ENCODE measurements at regions not wholly inside any gene's neighbourhood (a gene's known extent, or its start where the extent isn't known, plus 50 kb on each side); places are given as distances from the start of the nearest gene placed in this dataset.
A peak's percentile ranks its signal among the peaks of the same experiment; 100 is the strongest.

DNA sequence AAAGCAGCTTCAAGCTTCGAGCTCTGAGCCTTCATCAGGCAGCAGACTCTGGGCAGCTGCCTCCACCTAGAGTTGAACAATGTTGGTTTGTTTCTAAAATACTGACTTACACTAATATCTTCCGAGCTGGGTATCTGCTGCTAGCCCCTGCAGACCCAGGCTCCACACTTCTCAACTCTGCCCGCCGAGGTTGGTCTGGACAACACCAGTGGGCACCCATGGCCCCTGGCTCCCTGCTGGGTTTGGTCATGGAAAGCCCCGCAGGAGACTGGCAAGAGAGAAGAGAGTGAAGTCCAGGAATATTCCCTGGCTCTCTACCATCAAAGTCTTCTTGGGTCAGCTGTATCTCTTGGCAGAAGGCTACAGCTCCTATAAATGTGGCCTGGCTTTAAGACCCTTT, 214.2 kb upstream of the TMEM132C start:
- no peak for DNase-seq

DNA sequence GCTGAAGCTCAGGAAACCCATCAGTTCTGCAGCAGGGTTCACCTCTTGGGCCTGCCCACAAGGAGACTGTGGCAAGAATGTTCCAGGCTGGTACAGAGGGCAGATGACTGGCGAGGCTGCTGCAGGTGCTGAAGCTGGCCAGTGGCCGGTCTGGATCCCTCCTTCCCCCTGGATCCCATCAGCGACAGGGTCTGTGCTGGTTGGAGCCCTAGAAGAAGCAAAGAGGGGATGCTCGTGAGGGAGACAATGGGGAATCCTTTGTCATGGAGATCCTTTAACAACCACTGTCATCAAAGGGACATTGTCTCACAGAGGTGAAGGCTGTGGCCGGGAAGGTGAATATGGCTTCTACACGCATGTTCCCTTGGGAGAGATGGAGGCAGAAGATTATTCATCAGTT, 211.4 kb upstream of the TMEM132C start:
- DNase-seq, result no peak

DNA sequence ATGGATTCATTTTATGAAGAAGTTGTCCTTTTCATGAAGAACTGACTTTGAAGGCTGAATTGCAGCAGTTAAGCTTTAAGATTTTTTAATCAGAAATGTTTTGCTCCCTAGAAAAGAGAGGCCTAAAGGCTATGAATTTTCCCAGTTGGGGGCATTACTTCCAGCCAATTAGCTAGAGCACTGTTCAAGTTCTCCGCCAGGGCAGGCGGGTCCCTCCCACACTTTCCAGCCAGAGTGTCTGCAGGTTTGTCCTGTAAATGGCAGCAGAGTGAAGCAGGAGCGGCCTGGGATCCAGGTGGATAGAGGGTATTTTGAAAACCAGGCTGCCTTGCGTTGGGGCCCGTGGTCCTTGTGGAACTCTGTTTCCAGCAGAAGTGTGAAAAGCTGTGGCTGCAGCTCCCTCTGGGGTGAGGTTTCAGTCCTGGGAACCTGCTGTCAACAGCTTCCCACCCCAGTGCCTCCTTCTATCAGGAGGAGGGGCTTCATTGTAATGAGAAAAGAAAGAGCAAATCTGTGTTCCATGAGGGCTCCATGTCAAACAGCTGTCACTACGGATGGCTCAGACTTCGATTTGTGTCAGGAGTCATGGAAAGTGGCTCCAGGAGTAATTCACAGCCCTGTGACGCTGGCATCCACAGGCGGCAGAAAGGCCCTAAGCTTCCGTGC, 210.7 kb upstream of the TMEM132C start:
- DNase-seq, result no peak

DNA sequence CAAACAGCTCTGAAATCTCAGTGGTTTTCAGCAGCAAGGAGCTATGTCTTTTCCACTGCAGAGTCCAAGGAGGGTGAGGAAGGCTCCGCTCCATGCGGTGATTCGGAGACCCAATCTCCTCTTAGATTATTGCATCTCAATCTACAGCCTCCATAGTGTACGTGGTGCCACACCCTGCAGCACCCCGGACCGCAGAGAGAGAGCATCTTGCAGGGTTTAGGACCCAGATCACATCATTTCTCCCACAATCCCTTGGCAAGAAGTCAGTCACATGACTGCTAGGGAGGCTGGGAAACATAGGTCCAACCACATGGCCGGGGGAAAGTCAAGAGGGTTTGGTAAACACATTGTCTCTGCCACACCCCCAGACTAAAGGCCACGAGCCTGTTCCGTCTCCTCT, 209.4 kb upstream of the TMEM132C start:
- no peak for DNase-seq

DNA sequence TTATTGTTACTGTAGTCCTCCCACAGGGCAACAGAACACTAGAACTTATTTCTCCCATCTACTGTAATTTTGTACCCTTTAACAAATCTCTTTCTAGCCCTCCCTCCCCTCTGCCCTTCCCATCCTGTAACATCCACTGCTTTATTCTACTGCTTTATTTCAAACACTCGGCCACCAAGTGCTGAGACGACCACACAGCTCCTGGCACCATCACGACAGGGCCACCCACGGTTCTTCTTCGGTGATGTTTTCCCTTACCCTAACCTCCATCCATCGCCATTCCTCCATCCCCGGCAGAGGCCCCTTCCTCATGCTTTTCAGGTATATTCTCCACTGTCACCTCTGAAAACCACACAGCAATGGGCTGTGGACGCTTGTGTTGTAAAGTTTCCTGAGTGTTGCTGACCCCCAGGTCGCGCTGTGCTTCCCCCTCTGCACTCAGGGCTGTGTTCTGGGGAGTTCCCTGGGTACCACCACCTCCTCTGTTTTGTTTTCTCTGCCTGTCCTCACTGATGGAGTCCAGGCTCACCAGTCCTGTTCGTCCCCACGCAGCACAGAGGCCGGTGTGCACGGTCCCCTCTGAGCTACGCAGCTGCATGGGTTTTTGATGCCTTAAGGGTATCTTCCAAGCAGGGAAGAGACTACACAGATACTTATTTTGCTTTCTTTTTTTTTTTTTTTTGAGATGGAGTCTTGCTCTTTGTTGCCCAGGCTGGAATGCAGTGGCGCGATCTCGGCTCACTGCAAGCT, 207.2 kb upstream of the TMEM132C start:
- DNase-seq, result no peak

DNA sequence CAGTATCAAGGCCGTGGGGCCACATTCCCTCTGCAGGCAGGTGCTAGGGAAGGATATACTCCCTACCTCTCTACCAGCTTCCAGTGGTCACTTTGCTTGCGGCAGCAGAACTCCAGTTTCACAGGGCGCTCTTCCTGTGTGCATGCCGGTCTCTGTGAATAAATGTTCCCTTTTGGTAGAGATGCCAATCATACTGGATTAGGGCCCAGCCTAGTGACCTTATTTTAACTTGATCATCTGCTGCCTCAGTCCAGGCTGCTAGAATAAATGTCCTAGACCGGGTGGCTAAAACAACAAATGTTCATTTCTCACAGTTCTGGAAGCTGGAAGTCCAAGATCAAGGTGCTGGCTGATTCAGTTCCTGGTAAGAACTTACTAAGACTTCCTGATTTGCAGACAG, 198.8 kb upstream of the TMEM132C start:
- DNase-seq, result no peak

DNA sequence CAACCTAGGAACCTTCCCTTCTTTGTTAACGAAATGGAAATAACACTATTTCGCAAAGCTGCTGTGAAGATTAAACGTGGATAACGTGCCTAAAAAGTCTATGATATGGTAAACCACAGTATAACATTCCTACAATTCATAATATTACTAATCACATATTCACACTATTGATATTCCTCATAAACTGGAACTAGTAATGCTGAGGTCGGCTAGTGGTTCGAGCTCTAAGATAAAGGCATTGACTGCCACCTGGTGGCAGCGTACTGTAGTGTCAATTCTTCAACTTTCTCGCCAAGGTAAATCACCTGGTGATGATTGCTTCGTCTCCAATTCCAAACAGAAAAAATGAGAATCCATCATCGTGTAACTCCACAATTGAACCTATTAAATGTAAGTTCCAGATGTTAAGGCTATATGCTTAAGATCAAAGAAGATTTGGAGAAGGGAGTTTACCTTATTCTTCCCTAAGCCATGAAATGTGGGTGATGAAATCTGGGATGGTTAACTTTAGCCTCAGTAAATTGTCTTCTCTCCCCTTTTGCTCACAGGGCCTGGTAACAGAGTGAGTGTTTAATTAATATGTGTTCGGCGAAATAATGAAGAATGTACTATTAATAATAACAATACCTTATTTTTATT, 197.5 kb upstream of the TMEM132C start:
- peak; percentile 50 for DNase-seq

DNA sequence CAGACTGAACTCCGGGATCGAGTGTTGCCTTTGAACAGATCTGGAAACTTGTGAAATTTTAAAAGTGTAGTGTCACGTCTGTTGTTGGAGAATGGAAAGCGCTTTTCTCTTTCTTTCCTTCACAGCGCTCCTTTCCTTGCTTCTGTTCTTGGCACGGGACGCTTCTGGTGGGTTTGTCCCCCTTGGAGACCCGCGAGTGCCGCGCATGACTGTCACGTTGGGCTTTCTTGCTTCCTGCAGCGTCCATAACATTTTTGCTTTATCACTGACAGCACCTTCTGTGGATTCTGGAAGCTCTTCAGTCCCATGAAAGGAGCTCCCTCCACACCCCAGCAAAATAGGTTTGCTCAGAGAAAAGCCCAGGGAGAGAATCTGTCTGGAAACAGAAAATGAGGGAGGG, 193.0 kb upstream of the TMEM132C start:
- no peak for DNase-seq

DNA sequence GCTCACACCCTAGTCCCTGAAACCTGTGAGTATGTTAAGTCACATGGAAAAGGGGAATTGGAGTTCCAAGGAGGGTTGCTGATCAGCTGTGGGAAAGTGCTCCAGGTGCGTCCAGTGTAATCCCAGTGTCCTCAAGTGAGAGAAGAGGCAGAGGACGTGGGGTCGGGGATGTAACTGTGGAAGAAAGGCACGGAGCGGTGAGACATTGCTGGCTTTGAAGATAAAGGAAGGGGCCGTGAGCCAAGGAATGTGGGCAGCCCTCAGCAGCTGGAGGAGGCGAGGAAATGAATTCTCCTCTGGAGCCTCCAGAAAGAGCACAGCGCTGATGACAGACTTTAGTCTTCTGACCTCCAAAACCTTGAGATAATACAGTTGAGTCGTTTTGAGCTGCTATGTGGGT, 191.6 kb upstream of the TMEM132C start:
- DNase-seq, result no peak

DNA sequence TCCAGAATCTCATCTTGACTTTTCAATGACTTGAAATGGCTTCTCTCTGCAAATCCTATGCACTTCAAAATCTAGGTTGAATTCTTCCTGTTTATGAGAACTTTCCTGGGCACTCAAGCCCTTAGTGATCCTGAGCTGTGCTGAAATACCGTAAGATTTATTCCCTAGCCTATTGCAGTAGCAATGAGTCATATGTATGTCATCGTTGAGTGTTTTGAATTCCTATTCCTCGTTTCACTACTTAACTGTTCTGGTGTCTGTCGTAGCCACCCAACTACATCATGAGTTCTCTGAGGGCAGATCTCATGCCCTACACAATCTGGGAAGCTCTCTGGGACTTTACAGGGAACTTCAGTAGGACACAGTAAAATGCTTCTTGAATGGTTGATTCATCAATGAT, 190.8 kb upstream of the TMEM132C start:
- DNase-seq, result no peak

DNA sequence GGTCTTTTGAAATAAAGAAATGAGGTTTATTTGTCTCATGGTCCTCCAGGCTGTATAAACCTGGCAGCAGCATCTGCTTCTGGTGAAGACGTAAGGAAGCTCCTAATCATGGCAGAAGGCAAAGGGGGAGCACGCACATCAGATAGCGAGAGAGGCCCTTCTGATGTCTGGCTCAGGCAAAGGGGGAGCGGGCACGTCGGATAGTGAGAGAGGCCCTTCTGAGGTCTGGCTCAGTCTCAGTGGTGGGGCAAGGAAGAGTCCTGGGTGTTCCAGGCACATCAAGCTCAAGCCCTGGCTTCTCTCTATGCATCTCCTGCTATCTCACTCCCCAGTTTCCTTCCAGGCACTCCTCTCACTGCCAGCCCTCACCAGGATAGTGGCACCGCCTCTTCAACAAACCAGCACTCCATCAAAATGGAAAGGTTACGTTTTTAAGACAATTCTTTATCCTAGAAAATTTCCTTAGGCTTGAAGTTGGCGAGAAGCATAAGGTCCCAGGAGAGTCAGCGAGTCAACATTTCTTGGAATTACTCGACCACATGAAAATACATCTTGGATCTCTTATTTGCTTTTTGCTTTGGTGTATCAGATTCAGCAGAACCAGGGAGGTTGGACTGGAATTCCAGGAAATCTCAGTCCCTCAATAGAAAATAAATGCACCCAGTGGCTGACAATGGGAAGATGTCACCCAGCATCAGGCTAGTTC, 189.6 kb upstream of the TMEM132C start:
- no peak for DNase-seq

DNA sequence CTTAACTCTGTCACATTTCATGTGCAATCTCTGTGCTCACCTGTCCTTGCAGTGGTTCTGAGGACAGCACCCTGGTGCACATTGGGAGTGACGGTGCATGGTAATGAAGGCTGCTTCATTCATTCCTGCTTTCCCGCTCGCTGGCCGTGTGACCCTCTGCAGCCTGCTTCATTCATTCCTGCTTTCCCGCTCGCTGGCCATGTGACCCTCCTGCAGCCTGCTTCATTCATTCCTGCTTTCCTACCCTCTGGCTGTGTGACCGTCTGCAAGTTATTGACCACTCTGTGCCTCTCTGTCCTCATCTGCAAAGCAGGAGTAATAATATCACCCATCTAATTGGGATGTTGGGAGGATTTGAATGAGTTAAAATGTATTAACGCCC, 189.1 kb upstream of the TMEM132C start:
- DNase-seq, result no peak

DNA sequence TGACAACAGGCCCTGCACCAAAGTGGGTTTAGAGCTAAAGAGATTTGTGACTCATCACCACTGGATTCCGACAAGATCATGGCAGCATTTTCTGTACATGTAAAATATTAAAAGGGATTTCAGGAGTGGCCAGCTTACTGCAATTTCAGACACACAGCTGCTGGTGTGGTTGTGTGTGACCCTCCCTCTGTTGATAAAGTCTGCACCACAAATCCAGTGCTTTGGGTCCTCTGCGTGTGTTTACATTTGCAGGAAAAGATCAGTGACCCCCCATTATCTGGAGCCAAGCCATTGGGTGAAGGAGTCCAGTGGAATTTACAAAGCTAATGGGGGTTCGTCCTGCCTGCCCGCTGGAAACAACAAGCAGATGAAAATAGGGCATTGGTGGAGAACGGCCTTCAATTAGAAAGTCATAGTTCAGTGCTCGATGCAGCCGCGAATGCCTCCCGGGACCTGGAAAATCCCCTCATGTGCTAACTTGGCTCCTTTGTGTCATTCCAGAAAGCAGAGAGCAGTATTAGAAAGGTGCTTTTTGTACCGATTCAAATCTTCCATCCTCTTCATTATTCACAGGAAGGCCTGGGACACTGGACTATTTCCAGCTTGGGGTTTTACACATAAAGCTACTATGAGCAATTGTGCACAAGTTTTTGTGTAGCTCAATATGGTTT, 188.5 kb upstream of the TMEM132C start:
- DNase-seq, result no peak

DNA sequence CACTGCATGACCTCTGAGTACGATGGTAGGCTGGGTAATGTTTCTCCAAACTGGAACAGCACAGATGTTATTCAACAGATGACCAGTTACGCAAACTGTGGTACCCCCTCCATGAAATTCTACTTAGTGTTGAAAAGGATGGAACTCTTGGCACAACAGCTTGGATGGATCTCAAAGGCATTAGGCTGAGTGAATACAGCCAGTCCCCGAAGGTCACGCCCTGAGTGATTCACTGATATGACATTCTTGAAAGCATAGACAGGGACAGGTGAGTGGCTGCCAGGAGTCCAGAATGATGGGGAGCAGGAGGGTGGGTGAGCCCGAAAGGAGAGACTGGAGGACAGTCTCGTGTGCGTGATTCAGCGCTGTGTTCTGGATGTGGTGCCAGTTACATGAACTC, 187.5 kb upstream of the TMEM132C start:
- no peak for DNase-seq

DNA sequence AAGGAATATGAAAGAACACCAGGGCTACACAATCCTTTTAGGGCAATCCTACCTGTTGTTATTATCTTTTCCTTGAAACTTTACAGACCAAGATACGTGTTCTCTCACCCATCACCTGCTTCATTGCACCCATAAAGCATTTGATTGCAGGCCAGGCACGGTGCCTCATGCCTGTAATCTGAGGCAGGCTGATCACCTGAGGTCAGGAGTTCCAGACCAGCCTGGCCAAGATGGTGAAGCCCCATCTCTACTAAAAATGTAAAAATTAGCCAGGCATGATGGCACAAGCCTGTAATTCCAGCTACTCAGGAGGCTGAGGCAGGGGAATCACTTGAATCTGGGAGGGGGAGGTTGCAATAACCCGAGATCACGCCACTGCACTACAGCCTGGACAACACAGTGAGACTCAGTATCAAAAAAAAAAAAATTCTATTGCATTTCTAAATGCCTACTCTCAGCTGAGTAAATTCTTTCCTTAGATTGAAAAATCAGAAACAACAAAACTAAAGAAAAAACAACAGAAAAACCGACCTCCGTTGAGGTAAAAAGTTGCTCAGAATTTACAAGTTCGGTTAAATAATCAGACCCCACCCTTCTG, 183.7 kb upstream of the TMEM132C start:
- DNase-seq, result no peak

DNA sequence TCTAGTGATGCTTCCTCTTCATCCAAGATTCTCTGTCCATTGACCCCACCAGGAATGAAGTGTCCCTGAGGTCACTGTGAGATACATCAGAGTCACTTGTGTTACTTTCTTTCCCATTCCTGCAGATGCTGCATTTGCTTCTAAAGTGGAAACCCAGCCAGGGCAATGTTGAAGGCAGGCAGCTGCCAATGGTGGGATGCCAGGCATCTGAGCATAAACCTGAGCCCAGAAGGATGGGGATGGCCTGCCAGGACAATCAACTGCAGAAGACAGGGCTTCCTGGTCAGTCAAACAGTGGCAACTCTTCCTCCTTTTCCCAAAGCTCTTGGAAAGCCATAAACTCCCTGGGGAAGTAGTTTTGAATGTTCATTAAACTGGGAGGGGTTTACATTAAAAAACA, 178.0 kb upstream of the TMEM132C start:
- no peak for DNase-seq

DNA sequence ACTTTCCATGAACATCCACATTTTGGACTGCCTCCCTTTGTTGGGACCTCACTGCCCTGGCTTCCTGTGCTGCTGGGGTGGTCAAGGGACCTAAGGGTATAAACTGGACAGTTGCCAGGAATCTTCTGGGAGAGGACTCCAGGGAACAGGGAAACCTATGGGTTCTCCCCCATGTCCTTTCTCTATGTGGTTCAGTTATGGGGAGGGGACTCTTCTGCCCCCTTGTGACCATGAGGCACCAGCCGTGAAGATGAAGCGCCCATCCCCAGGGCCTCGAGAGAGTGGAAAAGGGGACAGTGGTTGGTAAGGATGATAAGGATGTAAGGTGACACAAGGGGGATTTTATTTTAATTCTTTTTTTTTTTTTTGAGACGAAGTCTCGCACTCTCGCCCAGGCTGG, 177.0 kb upstream of the TMEM132C start:
- DNase-seq, result no peak

DNA sequence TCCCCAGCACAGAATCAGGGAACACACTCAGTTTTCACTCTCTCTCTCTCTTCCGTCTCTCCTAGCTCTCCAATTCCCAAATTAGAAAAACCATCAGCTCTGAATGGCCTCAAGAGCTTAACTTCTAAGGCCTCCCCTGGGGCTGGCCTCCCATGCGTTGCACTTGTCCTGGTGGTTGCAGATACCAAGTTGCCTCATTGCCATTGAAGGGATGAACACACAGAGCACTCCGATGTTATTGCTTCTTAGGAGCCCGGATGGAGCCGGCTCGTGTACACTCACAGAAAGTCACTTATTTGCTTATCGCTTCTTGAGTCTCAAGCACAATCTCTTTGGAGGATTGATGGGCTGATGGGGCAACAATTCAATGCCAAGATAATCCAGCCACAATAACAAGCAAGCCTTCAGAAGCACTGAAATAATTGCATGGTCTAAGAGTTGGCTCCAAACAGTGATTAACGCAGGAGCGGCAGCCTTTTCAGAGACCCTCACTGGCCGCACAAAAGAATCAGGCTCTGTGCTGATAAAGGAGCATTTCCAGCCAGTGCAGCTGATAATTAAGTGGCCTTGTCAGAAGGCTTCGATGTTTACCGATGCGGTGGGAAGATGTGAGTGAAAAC, 175.8 kb upstream of the TMEM132C start:
- no peak for DNase-seq

DNA sequence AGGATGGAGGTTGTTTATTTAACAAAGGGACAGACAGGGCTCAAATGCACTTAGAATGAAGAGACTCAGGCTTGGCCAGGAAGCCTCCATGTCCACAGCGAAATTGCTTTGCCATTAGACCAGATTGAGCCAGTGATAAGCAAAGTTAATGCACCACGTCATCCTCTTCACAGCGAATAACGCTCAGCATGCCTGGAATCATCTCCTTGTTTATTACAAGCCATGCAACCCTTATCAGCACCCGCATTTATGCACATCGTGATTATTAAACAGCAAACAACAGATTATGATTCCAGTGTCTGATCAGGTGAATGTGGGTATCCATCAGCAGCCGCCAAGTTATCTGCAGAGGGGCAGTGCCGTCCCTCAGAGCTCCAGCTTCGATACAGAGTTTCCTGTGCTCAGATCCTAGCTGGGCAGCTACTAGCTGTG, 175.0 kb upstream of the TMEM132C start:
- no peak for DNase-seq

DNA sequence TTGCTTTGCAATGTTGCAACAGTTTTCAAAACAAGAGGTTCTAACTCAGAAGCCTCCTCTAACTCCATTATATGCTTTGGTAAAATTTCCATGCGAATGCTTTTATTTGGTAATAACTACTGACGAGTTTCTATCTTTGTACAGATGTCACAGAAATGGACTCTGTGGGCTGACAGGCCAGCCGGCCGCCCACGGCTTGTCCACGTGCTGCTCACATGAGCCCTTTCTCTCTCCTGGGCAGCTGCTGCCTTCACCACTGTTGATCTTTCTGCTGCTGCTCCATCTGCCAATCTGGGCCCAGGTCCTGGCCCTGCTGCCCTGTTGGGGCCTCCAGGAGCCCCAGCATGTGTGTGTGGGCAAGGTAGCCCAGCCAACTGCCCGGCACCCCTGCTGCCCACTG, 168.2 kb upstream of the TMEM132C start:
- no peak for DNase-seq

DNA sequence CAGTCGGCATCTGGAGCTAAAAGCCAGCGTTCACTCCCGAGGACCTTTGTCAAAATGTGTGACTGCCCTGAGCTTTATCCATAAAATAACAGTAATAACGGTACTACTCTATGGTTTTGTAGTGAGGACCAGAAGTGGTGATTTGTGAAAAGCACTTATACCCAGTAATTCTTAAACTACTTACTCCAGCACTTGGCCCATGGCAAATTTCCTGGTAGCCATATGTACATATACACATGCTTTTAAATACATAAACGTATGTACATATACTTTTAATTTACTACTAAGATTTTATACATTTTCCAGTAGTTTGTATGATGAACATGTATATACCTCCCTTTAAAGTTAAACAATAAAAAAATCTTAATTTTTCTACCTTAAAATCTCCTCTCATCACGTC, 163.8 kb upstream of the TMEM132C start:
- DNase-seq, result no peak

DNA sequence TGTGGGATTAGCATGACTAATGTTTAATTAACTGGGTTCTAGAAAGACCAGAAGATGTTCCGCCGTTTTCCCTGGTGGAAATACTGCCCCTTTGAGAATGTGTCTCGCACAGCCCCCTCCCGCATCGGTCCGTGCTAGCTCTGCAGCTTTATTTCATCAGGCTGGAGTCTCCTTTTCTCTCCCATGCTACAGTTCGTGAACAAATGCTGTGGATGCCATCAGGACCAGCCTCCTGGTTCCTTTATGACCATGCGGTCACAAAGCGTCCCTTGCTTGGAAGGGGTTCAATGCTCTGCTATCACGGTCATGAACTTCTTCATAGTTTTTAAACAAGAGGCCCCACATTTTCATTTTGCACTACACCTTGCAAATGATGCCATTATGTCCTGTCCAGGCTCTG, 157.7 kb upstream of the TMEM132C start:
- DNase-seq, result no peak
